HCT116 (cell line): ENCODE measurements at regions not wholly inside any gene's neighbourhood (a gene's known extent, or its start where the extent isn't known, plus 50 kb on each side); places are given as distances from the start of the nearest gene placed in this dataset.

Experiments used
- ATAC-seq: fragments of 200-7000 bp; cut with Tn5 transposase; 2 replicates; pipeline ENCODE4 v1.9.1; 2020; ENCODE audit warnings: mild to moderate bottlenecking, moderate library complexity
- BruUV-seq: library from RNA; stranded (reverse); fragments of 400-500 nt; replicated peaks from 2 replicates; lab custom pipeline; 2021; lab: Mats Ljungman, UMichigan
- CTCF ChIA-PET: fragments of 300-600 bp; sonication (Branson Sonifier 250); formaldehyde crosslinking; loops from one replicate; lab custom pipeline; 2021; ENCODE audit warnings: antibody characterized with exemption; lab: Charles Lee
- POLR2A ChIA-PET: fragments of 300-600, 350-600 bp; sonication (Branson Sonifier 250); formaldehyde crosslinking; loops from one replicate; lab custom pipeline; 2021; ENCODE audit warnings: antibody characterized with exemption; lab: Charles Lee
- RAD21 ChIA-PET, 2 experiments: fragments of 300-600 bp; sonication (Branson Sonifier 250); formaldehyde crosslinking; loops; one replicate each; lab custom pipeline; 2023; ENCODE audit warnings: low total read pairs in 2 of 2; ENCODE audit not compliant: uncharacterized antibody in 2 of 2, unreplicated experiment in 2 of 2, low non-redundant PET in 1 of 2; lab: Charles Lee
- DNase-seq: peaks from one replicate; pipeline ENCODE4 v3.0.0-alpha.2; 2010; ENCODE audit warnings: low read depth, low spot score
- H2AFZ ChIP-seq: fragments of 200-600 bp; shearing (Covaris generic), sonication (generic); 2 replicates; pipeline ENCODE4 v1.6.1; 2017; ENCODE audit warnings: low read depth, mixed run types, mixed read lengths, antibody characterized with exemption, low read length; ENCODE audit not compliant: poor library complexity, severe bottlenecking
- H3K27ac ChIP-seq: 2 replicates; pipeline ENCODE4 v1.5.1; 2012; ENCODE audit warnings: low read depth, low read length
- H3K27me3 ChIP-seq: fragments of 200-600 bp; sonication (generic); 2 replicates; pipeline ENCODE4 v1.6.1; 2016; ENCODE audit warnings: mixed run types, low read length, mixed read lengths; ENCODE audit not compliant: insufficient read depth
- H3K36me3 ChIP-seq, 2 experiments: fragments of 200-500 bp in 1 of 2; fragments of 200-600 bp in 1 of 2; sonication (Bioruptor generic) in 1 of 2; sonication (generic) in 1 of 2; 2 replicates each; pipeline versions ENCODE4 v1.5.1 to v1.6.1; 2014 to 2016; ENCODE audit warnings: low read length in 2 of 2, inconsistent platforms in 1 of 2, mixed read lengths in 1 of 2, mixed run types in 1 of 2; ENCODE audit not compliant: insufficient read depth in 2 of 2, control insufficient read depth in 1 of 2
- H3K4me1 ChIP-seq, 2 experiments: fragments of 200-600 bp in 1 of 2; sonication (generic) in 1 of 2; 2 replicates each; pipeline versions ENCODE4 v1.5.1 to v1.6.1; 2012 to 2017; ENCODE audit warnings: low read length in 2 of 2, inconsistent platforms in 1 of 2, mild to moderate bottlenecking in 1 of 2, mixed read lengths in 1 of 2, mixed run types in 1 of 2, moderate library complexity in 1 of 2; ENCODE audit not compliant: insufficient read depth in 2 of 2, control insufficient read depth in 1 of 2
- H3K4me2 ChIP-seq: fragments of 200-600 bp; sonication (generic); 2 replicates; pipeline ENCODE4 v1.6.1; 2017; ENCODE audit warnings: mixed run types, low read length, mixed read lengths
- H3K4me3 ChIP-seq, 2 experiments: fragments of 200-600 bp in 1 of 2; sonication (generic) in 1 of 2; replicated peaks in 1 of 2; 2 replicates each; pipeline ENCODE4 v1.5.1; 2011 to 2016; ENCODE audit warnings: low read length in 2 of 2, control low read depth in 1 of 2, low read depth in 1 of 2, mild to moderate bottlenecking in 1 of 2, mixed read lengths in 1 of 2, mixed run types in 1 of 2
- H3K79me2 ChIP-seq: fragments of 200-600 bp; sonication (generic); 2 replicates; pipeline ENCODE4 v1.6.1; 2017; ENCODE audit warnings: mild to moderate bottlenecking, mixed run types, low read length, moderate library complexity, mixed read lengths; ENCODE audit not compliant: insufficient read depth
- H3K9ac ChIP-seq: fragments of 200-600 bp; sonication (generic); 2 replicates; pipeline ENCODE4 v1.6.1; 2016; ENCODE audit warnings: low read length, mixed read lengths
- H3K9me2 ChIP-seq: fragments of 200-600 bp; sonication (generic), shearing (Covaris generic); 2 replicates; pipeline ENCODE4 v1.6.1; 2017; ENCODE audit warnings: mixed run types, mild to moderate bottlenecking, moderate library complexity; ENCODE audit not compliant: insufficient read depth
- H3K9me3 ChIP-seq, 2 experiments: fragments of 200-500 bp in 1 of 2; fragments of 200-600 bp in 1 of 2; sonication (Bioruptor generic) in 1 of 2; sonication (generic) in 1 of 2; 2 replicates each; pipeline ENCODE4 v1.6.1; 2014 to 2017; ENCODE audit warnings: low read length in 2 of 2, mixed read lengths in 2 of 2, inconsistent platforms in 1 of 2, low read depth in 1 of 2, mild to moderate bottlenecking in 1 of 2, mixed run types in 1 of 2, moderate library complexity in 1 of 2; ENCODE audit not compliant: control insufficient read depth in 1 of 2, insufficient read depth in 1 of 2
- H4K20me1 ChIP-seq: fragments of 200-600 bp; sonication (generic), shearing (Covaris generic); 2 replicates; pipeline ENCODE4 v1.6.1; 2017; ENCODE audit warnings: mixed run types, mild to moderate bottlenecking, moderate library complexity; ENCODE audit not compliant: insufficient read depth
- CEBPB ChIP-seq: IDR thresholded peaks from 2 replicates; pipeline ENCODE4 v1.6.1; 2012; ENCODE audit warnings: low read depth
- JUND ChIP-seq: IDR thresholded peaks from 2 replicates; pipeline ENCODE4 v1.6.1; 2012
- POLR2A ChIP-seq: IDR thresholded peaks from 2 replicates; pipeline ENCODE4 v1.7.0; 2011; ENCODE audit warnings: borderline replicate concordance; ENCODE audit not compliant: insufficient read depth, insufficient read length; ENCODE audit errors: extremely low read depth
- SRF ChIP-seq: IDR thresholded peaks from 2 replicates; pipeline ENCODE4 v1.6.1; 2012; ENCODE audit warnings: low read depth
- TCF7L2 ChIP-seq: IDR thresholded peaks from 2 replicates; pipeline ENCODE4 v1.7.0; 2011; ENCODE audit warnings: borderline replicate concordance, inconsistent platforms; ENCODE audit not compliant: insufficient read depth, insufficient read length; ENCODE audit errors: extremely low read depth
- ZNF274 ChIP-seq: fragments of 200-500 bp; sonication (Bioruptor generic); IDR thresholded peaks from 2 replicates; pipeline ENCODE4 v1.6.1; 2014; ENCODE audit warnings: mild to moderate bottlenecking, low read depth, low read length, inconsistent platforms
- intact Hi-C: fragments of 100-400 bp; cut with micrococcal nuclease; formaldehyde crosslinking; loops from 2 replicates; pipeline ENCODE4 v1.10.0; 2022

- TF ChIP-seq TCF7L2 (no peak), POLR2A (no peak), ZNF274 (no peak), JUND (no peak), CEBPB (no peak)
Measured at GRCh38 chr17:77438241-77439188, 297.7 kb downstream of the SEC14L1 start (continued).

DNA sequence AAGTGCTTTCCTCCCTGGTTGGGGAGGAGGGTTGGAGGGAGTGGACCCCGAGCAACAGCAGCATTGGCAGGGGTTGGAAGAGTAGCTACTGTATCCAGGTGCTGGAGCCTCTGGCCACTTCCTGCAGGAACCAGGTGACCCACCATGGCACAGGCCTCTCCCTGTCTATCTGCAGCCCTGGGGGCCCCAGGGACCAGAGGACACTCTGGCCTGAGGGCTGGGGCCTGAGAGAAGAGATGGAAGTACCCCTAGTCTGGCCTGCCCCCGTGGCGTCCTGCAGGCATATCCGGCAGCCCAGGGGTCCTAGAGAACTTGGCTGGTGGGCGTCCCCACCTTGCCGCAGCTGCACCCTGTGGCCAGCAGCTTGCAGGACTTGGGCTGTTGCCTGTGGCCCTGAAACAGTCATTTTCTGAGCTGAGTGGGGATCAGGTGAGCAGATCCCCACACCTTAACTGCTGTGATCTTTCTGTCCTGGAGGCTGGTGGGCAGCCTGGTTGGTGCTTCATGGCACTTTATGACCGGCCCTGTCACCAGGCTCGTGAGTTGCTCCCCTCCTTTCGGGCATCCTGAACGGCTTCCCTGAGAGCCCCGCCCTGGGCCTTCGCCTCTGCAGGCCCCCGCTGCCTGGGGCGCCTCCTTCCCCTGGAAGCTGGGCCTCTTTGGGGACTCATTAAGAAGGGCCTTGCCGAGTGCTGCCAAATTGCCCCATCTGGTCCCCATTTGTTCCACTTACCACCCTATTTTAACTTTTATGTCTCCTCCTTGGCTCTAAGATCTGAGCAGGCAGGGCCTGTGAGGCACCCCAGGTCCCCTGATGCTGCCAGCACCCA, 298.6 kb downstream of the SEC14L1 start:
- ChIA-PET CTCF (interaction anchor here (3.1 kb wide), 1 partner anchor 9 kb away, joined by 18 read pairs; no protein-coding TSS in a partner anchor), POLR2A (no interaction called here), RAD21 (no interaction called here)
- DNase-seq (no peak), ATAC-seq (no peak)
- Histone ChIP-seq H3K4me1 (no peaks in the 10 kb centered on the region), H3K9me2 (no peaks in the 10 kb centered on the region), H3K27me3 (no peaks in the 10 kb centered on the region), H3K27ac (no peak overlapping the region), H3K4me3 (no peak overlapping the region), H3K36me3 (no peaks in the 10 kb centered on the region), H3K9me3 (no peaks in the 10 kb centered on the region), H3K9ac (no peak overlapping the region), H2AFZ (no peak overlapping the region), H3K4me2 (no peak overlapping the region), H4K20me1 (no peaks in the 10 kb centered on the region), H3K79me2 (peaks cover 62% of the 10 kb centered on the region; the same call in 1 of the 2 replicates)
- no TSS peak for BruUV-seq
- intact Hi-C loops = no loop called here
- TF ChIP-seq TCF7L2 (no peak), SRF (no peak), CEBPB (no peak), ZNF274 (no peak)
